Body of pancreas (tissue), 4 donors: ENCODE measurements at regions not wholly inside any gene's neighbourhood (a gene's known extent, or its start where the extent isn't known, plus 50 kb on each side); places are given as distances from the start of the nearest gene placed in this dataset.

Experiments
- ATAC-seq: fragments of 150-250 bp; one replicate; pipeline ENCODE4 v1.9.1; 2016
- DNase-seq, 4 donors: peaks; one replicate each; pipeline ENCODE4 v3.0.0-alpha.2; 2019
- H3K27ac ChIP-seq, 4 donors: fragments of 200-600 bp; sonication (generic); 1 replicate in 3 of 4; 2 replicates in 1 of 4; pipeline versions ENCODE4 v1.5.1 to v1.6.1; 2016 to 2019; ENCODE audit warnings: mild to moderate bottlenecking in 1 of 4, mixed read lengths in 1 of 4, moderate library complexity in 1 of 4
- H3K27me3 ChIP-seq, 2 donors: fragments of 200-600 bp; sonication (generic); one replicate each; pipeline ENCODE4 v1.6.0; 2016; ENCODE audit warnings: mild to moderate bottlenecking in 1 of 2
- H3K36me3 ChIP-seq, 2 donors: fragments of 200-600 bp; sonication (generic); replicated peaks in 1 of 2; 2 replicates each; pipeline ENCODE4 v1.5.1; 2016; ENCODE audit warnings: low read depth in 2 of 2; ENCODE audit not compliant: insufficient read depth in 1 of 2
- H3K4me1 ChIP-seq: fragments of 200-600 bp; sonication (generic); one replicate; pipeline ENCODE4 v1.6.0; 2016
- H3K4me3 ChIP-seq, 2 donors: fragments of 200-600 bp; sonication (generic); 1 replicate in 1 of 2; 2 replicates in 1 of 2; pipeline ENCODE4 v1.5.1; 2016 to 2019
- H3K9me3 ChIP-seq, 3 donors: fragments of 200-600 bp; sonication (generic); 1 replicate in 2 of 3; 2 replicates in 1 of 3; pipeline ENCODE4 v1.5.1; 2016
- CTCF ChIP-seq, 7 experiments: fragments of 450-650 bp in 4 of 7; fragments of 200-600 bp in 3 of 7; sonication (generic) in 3 of 7; IDR thresholded peaks; one replicate each; pipeline ENCODE4 v1.5.1; 2016 to 2019; ENCODE audit warnings: antibody characterized with exemption in 7 of 7
- POLR2A ChIP-seq, 3 donors: fragments of 450-650 bp; IDR thresholded peaks; one replicate each; pipeline ENCODE4 v1.6.1; 2016; ENCODE audit warnings: antibody characterized with exemption in 3 of 3, mild to moderate bottlenecking in 2 of 3
- WGBS, 2 donors: methylation state at CpG; one replicate each; pipeline ENCODE4 v1.1.5; 2017; 5-methylcytosine and 5-hydroxymethylcytosine counted together
- intact Hi-C: fragments of 100-400 bp; cut with DNase I; formaldehyde crosslinking; loops from one replicate; pipeline ENCODE4 v1.15.1; 2023

DNA sequence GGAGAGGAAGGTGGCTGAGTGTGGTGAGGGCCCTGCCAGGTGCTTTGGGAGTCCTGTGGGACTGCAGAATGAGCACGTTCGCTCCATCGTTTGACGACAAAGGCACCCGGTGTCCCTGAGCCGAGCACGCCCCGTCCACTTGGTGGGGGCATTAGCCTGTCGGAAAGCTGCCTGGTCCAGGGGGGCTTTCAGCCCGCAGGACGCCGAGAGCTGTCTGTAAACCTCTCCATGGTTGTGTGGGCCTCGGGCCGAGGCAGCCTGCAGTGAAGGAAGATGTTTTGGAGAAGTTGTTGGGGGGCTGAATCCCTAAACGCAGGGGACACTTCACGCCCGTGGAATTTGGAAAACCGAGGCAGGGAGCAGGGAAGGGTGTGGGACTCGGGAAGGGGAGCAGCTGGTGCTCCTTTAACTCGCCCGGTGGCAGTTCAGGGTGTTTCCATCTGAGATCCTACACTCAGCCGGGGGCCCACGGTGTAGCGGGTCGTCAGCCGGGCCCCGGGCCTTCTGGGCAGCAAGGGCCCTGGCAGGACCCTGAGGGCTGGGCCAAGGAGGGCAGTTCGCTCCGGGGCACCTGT lies 53.8 kb downstream of the MRPL36 start:
- intact Hi-C loops: no loop called here
- no peaks in the 10 kb centered on the region for H3K4me1 ChIP-seq
- peak in 1 of 4 donors; percentile 1 for DNase-seq
- H3K4me3 ChIP-seq: no peak overlapping the region
- no peaks in the 10 kb centered on the region for H3K36me3 ChIP-seq
- no peaks in the 10 kb centered on the region for H3K9me3 ChIP-seq
- TF ChIP-seq POLR2A (IDR thresholded peaks at IDR 0.05) (no peak), CTCF (IDR thresholded peaks at IDR 0.05) (no peak)
- no peak for ATAC-seq
- H3K27ac ChIP-seq: no peak overlapping the region
- WGBS, 2 donors: 53 to 58% methylated on average over 27 to 29 of the region's 29 CpGs
- no peaks in the 10 kb centered on the region for H3K27me3 ChIP-seq

GRCh38 chr5:1745123-1745795 lies 54.4 kb downstream of the MRPL36 start:
- H3K9me3 ChIP-seq: peaks cover 0 to 2% (median 0%) of the 10 kb centered on the region in 3 donors
- no peak overlapping the region for H3K4me3 ChIP-seq
- no peak for TF ChIP-seq CTCF (IDR thresholded peaks at IDR 0.05)
- no peak for TF ChIP-seq POLR2A (IDR thresholded peaks at IDR 0.05)
- ATAC-seq (no peak), DNase-seq (peak in 2 of 4 donors; percentile 0 to 7)
- H3K27ac ChIP-seq: no peak overlapping the region
- no peaks in the 10 kb centered on the region for H3K4me1 ChIP-seq
- WGBS, 2 donors: 79 to 85% methylated on average over 25 to 30 of the region's 30 CpGs
- no peaks in the 10 kb centered on the region for H3K36me3 ChIP-seq
- intact Hi-C loops: no loop called here
- H3K27me3 ChIP-seq: no peaks in the 10 kb centered on the region

DNA sequence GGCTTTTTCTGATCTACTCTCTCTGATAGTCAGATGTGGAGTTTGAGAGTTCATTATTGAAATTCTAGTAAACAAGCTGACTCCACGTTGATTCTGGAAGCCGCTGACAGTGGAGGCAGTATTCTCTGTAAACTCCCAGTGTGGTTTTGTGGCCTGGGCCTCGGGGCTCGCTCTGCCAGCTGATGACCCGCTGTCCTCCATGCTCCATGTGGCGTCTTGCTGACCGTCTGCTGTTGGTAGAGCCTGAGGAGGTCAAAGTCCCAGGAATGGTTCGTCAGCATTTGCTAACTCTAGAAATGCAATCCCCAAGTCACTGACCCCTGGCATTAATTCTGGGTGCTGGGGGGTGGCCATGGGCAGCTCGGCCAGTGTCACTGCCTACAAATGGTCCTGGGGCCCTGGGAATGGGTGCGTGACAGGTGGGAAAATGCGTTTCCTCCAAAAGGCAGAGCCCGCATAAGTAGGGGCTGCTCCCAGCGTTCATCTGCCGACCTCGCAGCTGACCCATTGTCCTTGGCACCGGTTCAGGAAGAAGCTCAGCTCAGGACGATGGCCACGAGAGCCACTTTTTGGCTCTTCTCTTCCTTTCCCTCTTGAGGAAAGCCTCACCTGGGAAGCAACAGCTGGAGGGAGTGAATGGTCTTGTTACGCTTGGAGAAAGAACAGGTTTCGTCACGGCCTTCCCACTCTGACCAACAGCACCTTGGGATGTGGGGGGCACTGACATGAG lies 55.1 kb downstream of the MRPL36 start:
- TF ChIP-seq CTCF (IDR thresholded peaks at IDR 0.05): no peak
- TF ChIP-seq POLR2A (IDR thresholded peaks at IDR 0.05): no peak
- DNase-seq (peak in 2 of 4 donors; percentile 1 to 8), ATAC-seq (no peak)
- Histone ChIP-seq H3K9me3 (peaks cover 0 to 7% (median 0%) of the 10 kb centered on the region in 3 donors), H3K27me3 (no peaks in the 10 kb centered on the region), H3K27ac (no peak overlapping the region), H3K4me3 (no peak overlapping the region), H3K36me3 (no peaks in the 10 kb centered on the region), H3K4me1 (no peaks in the 10 kb centered on the region)
- intact Hi-C loops: no loop called here
- 74 to 75% methylated on average over 18 to 21 of the region's 21 CpGs for WGBS, 2 donors

DNA sequence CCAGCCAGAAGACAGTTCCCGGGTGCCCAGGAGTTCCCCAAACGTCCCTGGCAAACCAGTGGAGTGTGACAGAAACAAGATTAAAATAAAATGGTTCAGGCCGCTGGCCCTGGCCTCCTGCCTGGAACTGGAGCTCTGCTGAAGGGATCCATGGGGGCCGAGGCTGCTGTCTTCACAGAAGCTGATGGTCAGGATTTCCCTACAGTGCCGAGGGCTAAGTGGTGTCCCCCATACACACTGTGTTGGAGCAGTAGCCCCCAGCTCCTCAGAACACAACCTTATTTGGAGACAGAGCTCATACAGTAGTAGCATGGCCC lies 55.9 kb downstream of the MRPL36 start:
- peaks cover 0 to 7% (median 0%) of the 10 kb centered on the region in 3 donors for H3K9me3 ChIP-seq
- WGBS, 2 donors: 42 to 52% methylated on average over 2 to 5 of the region's 5 CpGs
- TF ChIP-seq POLR2A (IDR thresholded peaks at IDR 0.05): no peak
- TF ChIP-seq CTCF (IDR thresholded peaks at IDR 0.05): no peak
- ATAC-seq: no peak
- H3K36me3 ChIP-seq: no peaks in the 10 kb centered on the region
- no peak overlapping the region for H3K27ac ChIP-seq
- H3K4me3 ChIP-seq: no peak overlapping the region
- no peaks in the 10 kb centered on the region for H3K4me1 ChIP-seq
- peak in 1 of 4 donors; percentile 2 for DNase-seq
- no peaks in the 10 kb centered on the region for H3K27me3 ChIP-seq
- intact Hi-C loops: no loop called here
